Panc1 (cell line): ENCODE measurements at regions not wholly inside any gene's neighbourhood (a gene's known extent, or its start where the extent isn't known, plus 50 kb on each side); places are given as distances from the start of the nearest gene placed in this dataset.

ENCODE experiments used
- TF ChIP-seq, protein P1 (sequence below): fragments of 450-650 bp; IDR thresholded peaks from 2 replicates; pipeline ENCODE4 v1.5.1; 2017; ENCODE audit warnings: mild to moderate bottlenecking
- TF ChIP-seq, protein P2 (sequence below), 2 experiments: IDR thresholded peaks; 2 replicates each; pipeline ENCODE4 v1.6.1; 2011 to 2012; ENCODE audit warnings: low read depth in 2 of 2, control low read depth in 1 of 2, low read length in 1 of 2, mild to moderate bottlenecking in 1 of 2, moderate library complexity in 1 of 2; ENCODE audit not compliant: insufficient read depth in 1 of 2

DNA sequence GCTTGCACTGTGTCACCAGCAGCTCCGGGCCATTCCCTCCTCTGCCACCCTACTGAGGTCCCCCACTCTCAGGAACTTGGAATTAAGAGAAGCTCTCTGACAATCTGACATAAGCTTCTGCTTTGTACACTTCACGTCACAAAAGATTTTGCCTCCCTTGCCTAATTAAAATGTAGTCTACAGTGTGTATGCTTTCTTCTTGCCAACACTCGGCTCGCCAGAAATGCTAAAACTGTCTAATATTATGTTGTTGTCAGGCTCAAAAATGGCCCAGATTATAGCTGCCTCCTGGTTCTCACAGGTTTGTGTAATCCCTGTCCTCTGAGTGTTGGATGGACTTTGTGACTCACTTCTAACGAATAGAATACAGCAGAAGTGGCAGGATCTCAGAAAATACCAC, 474.7 kb downstream of the MBD2 start:
- TF ChIP-seq, protein P1, sequence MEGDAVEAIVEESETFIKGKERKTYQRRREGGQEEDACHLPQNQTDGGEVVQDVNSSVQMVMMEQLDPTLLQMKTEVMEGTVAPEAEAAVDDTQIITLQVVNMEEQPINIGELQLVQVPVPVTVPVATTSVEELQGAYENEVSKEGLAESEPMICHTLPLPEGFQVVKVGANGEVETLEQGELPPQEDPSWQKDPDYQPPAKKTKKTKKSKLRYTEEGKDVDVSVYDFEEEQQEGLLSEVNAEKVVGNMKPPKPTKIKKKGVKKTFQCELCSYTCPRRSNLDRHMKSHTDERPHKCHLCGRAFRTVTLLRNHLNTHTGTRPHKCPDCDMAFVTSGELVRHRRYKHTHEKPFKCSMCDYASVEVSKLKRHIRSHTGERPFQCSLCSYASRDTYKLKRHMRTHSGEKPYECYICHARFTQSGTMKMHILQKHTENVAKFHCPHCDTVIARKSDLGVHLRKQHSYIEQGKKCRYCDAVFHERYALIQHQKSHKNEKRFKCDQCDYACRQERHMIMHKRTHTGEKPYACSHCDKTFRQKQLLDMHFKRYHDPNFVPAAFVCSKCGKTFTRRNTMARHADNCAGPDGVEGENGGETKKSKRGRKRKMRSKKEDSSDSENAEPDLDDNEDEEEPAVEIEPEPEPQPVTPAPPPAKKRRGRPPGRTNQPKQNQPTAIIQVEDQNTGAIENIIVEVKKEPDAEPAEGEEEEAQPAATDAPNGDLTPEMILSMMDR, result no peak
- TF ChIP-seq, protein P2, sequence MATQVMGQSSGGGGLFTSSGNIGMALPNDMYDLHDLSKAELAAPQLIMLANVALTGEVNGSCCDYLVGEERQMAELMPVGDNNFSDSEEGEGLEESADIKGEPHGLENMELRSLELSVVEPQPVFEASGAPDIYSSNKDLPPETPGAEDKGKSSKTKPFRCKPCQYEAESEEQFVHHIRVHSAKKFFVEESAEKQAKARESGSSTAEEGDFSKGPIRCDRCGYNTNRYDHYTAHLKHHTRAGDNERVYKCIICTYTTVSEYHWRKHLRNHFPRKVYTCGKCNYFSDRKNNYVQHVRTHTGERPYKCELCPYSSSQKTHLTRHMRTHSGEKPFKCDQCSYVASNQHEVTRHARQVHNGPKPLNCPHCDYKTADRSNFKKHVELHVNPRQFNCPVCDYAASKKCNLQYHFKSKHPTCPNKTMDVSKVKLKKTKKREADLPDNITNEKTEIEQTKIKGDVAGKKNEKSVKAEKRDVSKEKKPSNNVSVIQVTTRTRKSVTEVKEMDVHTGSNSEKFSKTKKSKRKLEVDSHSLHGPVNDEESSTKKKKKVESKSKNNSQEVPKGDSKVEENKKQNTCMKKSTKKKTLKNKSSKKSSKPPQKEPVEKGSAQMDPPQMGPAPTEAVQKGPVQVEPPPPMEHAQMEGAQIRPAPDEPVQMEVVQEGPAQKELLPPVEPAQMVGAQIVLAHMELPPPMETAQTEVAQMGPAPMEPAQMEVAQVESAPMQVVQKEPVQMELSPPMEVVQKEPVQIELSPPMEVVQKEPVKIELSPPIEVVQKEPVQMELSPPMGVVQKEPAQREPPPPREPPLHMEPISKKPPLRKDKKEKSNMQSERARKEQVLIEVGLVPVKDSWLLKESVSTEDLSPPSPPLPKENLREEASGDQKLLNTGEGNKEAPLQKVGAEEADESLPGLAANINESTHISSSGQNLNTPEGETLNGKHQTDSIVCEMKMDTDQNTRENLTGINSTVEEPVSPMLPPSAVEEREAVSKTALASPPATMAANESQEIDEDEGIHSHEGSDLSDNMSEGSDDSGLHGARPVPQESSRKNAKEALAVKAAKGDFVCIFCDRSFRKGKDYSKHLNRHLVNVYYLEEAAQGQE (IDR thresholded peaks at IDR 0.05; ENCODE audit: insufficient read depth in 1 of 2, low read depth in 2 of 2, low read length in 1 of 2), result no peak
